ENCODE measurements at regions not wholly inside any gene's neighbourhood (a gene's known extent, or its start where the extent isn't known, plus 50 kb on each side); places are given as distances from the start of the nearest gene placed in this dataset.

GRCh38 chr1:214846276-214846675, 236.3 kb upstream of the KCNK2 start:
- TF ChIP-seq CTCF (IDR thresholded peaks at IDR 0.05), result no peak
- Mint-ChIP-seq H3K4me3 (no peak overlapping the region), H3K27me3 (ENCODE audit: low read depth, poor library complexity) (peaks cover 6% of the 10 kb centered on the region), H3K27ac (no peak overlapping the region), H3K4me1 (peaks cover 6% of the 10 kb centered on the region), H3K36me3 (ENCODE audit: low read depth) (no peaks in the 10 kb centered on the region), H3K9me3 (peaks cover 8% of the 10 kb centered on the region)
- no peak for DNase-seq

- no peaks in the 10 kb centered on the region for H3K36me3 Mint-ChIP-seq (ENCODE audit: low read depth)
- DNase-seq, result no peak
- H3K4me3 Mint-ChIP-seq, result no peak overlapping the region
- H3K27ac Mint-ChIP-seq, result no peak overlapping the region
- peaks cover 7% of the 10 kb centered on the region for H3K27me3 Mint-ChIP-seq (ENCODE audit: low read depth, poor library complexity)
- no peak for TF ChIP-seq CTCF (IDR thresholded peaks at IDR 0.05)
- peaks cover 8% of the 10 kb centered on the region for H3K9me3 Mint-ChIP-seq
- peaks cover 6% of the 10 kb centered on the region for H3K4me1 Mint-ChIP-seq
Measured at GRCh38 chr1:214847071-214847810, 235.3 kb upstream of the KCNK2 start.

- H3K4me1 Mint-ChIP-seq, result peaks cover 6% of the 10 kb centered on the region
- peaks cover 6% of the 10 kb centered on the region for H3K27me3 Mint-ChIP-seq (ENCODE audit: low read depth, poor library complexity)
- DNase-seq, result no peak
- H3K36me3 Mint-ChIP-seq (ENCODE audit: low read depth), result no peaks in the 10 kb centered on the region
- no peak for TF ChIP-seq CTCF (IDR thresholded peaks at IDR 0.05)
- H3K4me3 Mint-ChIP-seq, result no peak overlapping the region
- H3K27ac Mint-ChIP-seq, result no peak overlapping the region
- peaks cover 8% of the 10 kb centered on the region for H3K9me3 Mint-ChIP-seq
Measured at GRCh38 chr1:214848101-214848500, 234.4 kb upstream of the KCNK2 start.

GRCh38 chr1:214850432-214851050, 232.0 kb upstream of the KCNK2 start:
- H3K4me1 Mint-ChIP-seq, result no peaks in the 10 kb centered on the region
- no peaks in the 10 kb centered on the region for H3K36me3 Mint-ChIP-seq (ENCODE audit: low read depth)
- TF ChIP-seq CTCF (IDR thresholded peaks at IDR 0.05), result no peak
- DNase-seq, result no peak
- peaks cover 3% of the 10 kb centered on the region for H3K27me3 Mint-ChIP-seq (ENCODE audit: low read depth, poor library complexity)
- no peak overlapping the region for H3K4me3 Mint-ChIP-seq
- H3K9me3 Mint-ChIP-seq, result peaks cover 8% of the 10 kb centered on the region
- H3K27ac Mint-ChIP-seq, result no peak overlapping the region

- no peak overlapping the region for H3K4me3 Mint-ChIP-seq
- H3K4me1 Mint-ChIP-seq, result no peaks in the 10 kb centered on the region
- peaks cover 6% of the 10 kb centered on the region for H3K27me3 Mint-ChIP-seq (ENCODE audit: low read depth, poor library complexity)
- no peak for DNase-seq
- no peak for TF ChIP-seq CTCF (IDR thresholded peaks at IDR 0.05)
- no peak overlapping the region for H3K27ac Mint-ChIP-seq
- H3K9me3 Mint-ChIP-seq, result peaks cover 8% of the 10 kb centered on the region
- H3K36me3 Mint-ChIP-seq (ENCODE audit: low read depth), result no peaks in the 10 kb centered on the region
Measured at GRCh38 chr1:214853340-214853739, 229.2 kb upstream of the KCNK2 start.
